Activated CD8-positive, alpha-beta T cell treated with anti-CD3 and anti-CD28 coated beads for 36 hours (primary cell): ENCODE measurements at regions not wholly inside any gene's neighbourhood (a gene's known extent, or its start where the extent isn't known, plus 50 kb on each side); places are given as distances from the start of the nearest gene placed in this dataset.

ENCODE experiments used
- ATAC-seq: fragments of 200-7000 bp; cut with Tn5 transposase; one replicate; pipeline ENCODE4 v1.10.0; 2021; ENCODE audit warnings: mild to moderate bottlenecking, moderate library complexity
- CTCF ChIA-PET: fragments of 350-600 bp; sonication (Branson Sonifier 250); formaldehyde crosslinking; loops from one replicate; lab custom pipeline; 2021; ENCODE audit warnings: antibody characterized with exemption; lab: Charles Lee
- POLR2A ChIA-PET: fragments of 350-600 bp; sonication (Branson Sonifier 250); formaldehyde crosslinking; loops from one replicate; lab custom pipeline; 2021; ENCODE audit warnings: antibody characterized with exemption; lab: Charles Lee
- DNase-seq: peaks from one replicate; pipeline ENCODE4 v3.0.0-alpha.2; 2020
- H3K27ac Mint-ChIP-seq: one replicate; pipeline ENCODE4 v1.8.0; 2021; ENCODE audit warnings: mild to moderate bottlenecking, mixed read lengths
- H3K27me3 Mint-ChIP-seq: one replicate; pipeline ENCODE4 v1.8.0; 2021; ENCODE audit warnings: mixed read lengths
- H3K36me3 Mint-ChIP-seq: one replicate; pipeline ENCODE4 v1.8.0; 2021; ENCODE audit warnings: low read depth, mixed read lengths
- H3K4me1 Mint-ChIP-seq: one replicate; pipeline ENCODE4 v1.8.0; 2021; ENCODE audit warnings: low read depth, mixed read lengths
- H3K4me3 Mint-ChIP-seq: one replicate; pipeline ENCODE4 v1.8.0; 2021; ENCODE audit warnings: mild to moderate bottlenecking, moderate library complexity, mixed read lengths
- H3K9me3 Mint-ChIP-seq: one replicate; pipeline ENCODE4 v1.8.0; 2021; ENCODE audit warnings: mixed read lengths
- intact Hi-C: fragments of 100-400 bp; cut with micrococcal nuclease; formaldehyde crosslinking; loops from one replicate; pipeline ENCODE4 v1.10.0; 2022
- TF ChIP-seq, protein P1 (sequence below): fragments of 200-600 bp; IDR thresholded peaks from one replicate; pipeline ENCODE4 v1.8.0; 2022; ENCODE audit warnings: antibody characterized with exemption, mild to moderate bottlenecking

DNA sequence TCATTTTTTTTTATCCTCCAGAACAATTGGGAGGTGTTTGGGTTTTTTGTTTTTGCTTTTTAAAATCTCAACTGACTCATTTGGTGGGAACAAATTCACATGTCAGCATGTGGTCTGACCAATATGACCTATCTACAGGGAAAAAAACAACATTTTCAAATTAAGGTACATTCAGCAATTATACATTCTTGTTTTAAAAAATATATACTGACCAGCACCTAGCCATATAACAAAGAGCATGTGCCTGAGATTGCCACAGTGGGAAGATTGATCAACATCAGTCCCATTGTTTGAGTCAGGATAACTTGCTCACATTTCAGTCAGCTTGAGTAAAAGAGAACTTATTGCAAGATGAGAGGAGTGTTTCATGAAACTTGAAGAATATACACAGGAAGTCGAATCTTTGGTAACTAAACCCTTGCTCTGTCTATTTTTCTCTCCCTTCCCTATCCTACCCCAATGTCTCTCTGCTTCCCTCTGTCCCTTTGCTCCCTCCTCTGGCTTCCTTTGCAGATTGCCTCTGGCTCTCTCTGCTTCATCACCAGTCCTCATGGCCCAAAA is 163.2 kb upstream of the TAB2 start:
- ChIA-PET CTCF (interaction anchor here (0.9 to 2.4 kb wide), 7 partner anchors 10 to 363 kb away, joined by 3 to 9 read pairs (median 4); no protein-coding TSS in a partner anchor), POLR2A (interaction anchor here (0.7 to 1.0 kb wide), 2 partner anchors 15 to 128 kb away, joined by 3 read pairs; no protein-coding TSS in a partner anchor)
- Mint-ChIP-seq H3K36me3 (peaks cover 23% of the 10 kb centered on the region), H3K9me3 (peaks cover 16% of the 10 kb centered on the region), H3K4me3 (no peak overlapping the region), H3K4me1 (peaks cover 51% of the 10 kb centered on the region), H3K27me3 (no peaks in the 10 kb centered on the region), H3K27ac (peak overlapping the region; percentile 83)
- TF ChIP-seq, protein P1, sequence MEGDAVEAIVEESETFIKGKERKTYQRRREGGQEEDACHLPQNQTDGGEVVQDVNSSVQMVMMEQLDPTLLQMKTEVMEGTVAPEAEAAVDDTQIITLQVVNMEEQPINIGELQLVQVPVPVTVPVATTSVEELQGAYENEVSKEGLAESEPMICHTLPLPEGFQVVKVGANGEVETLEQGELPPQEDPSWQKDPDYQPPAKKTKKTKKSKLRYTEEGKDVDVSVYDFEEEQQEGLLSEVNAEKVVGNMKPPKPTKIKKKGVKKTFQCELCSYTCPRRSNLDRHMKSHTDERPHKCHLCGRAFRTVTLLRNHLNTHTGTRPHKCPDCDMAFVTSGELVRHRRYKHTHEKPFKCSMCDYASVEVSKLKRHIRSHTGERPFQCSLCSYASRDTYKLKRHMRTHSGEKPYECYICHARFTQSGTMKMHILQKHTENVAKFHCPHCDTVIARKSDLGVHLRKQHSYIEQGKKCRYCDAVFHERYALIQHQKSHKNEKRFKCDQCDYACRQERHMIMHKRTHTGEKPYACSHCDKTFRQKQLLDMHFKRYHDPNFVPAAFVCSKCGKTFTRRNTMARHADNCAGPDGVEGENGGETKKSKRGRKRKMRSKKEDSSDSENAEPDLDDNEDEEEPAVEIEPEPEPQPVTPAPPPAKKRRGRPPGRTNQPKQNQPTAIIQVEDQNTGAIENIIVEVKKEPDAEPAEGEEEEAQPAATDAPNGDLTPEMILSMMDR, result no peak
- intact Hi-C loops, result no loop called here
- ATAC-seq (no peak), DNase-seq (no peak)

GRCh38 chr6:149157126-149157525 is 160.4 kb upstream of the TAB2 start:
- peaks cover 11% of the 10 kb centered on the region for H3K9me3 Mint-ChIP-seq
- no peak overlapping the region for H3K27ac Mint-ChIP-seq
- intact Hi-C loops, result no loop called here
- H3K4me1 Mint-ChIP-seq, result peaks cover 30% of the 10 kb centered on the region
- peaks cover 12% of the 10 kb centered on the region for H3K36me3 Mint-ChIP-seq
- POLR2A ChIA-PET, result interaction anchor here (0.6 kb wide), 1 partner anchor 275 kb away, joined by 3 read pairs; no protein-coding TSS in a partner anchor
- H3K27me3 Mint-ChIP-seq, result no peaks in the 10 kb centered on the region
- TF ChIP-seq, protein P1, result no peak
- ATAC-seq (no peak), DNase-seq (no peak)
- CTCF ChIA-PET, result interaction anchor here (1.4 kb wide), 1 partner anchor 17 kb away, joined by 3 read pairs; no protein-coding TSS in a partner anchor
- H3K4me3 Mint-ChIP-seq, result no peak overlapping the region

- H3K36me3 Mint-ChIP-seq, result peaks cover 12% of the 10 kb centered on the region
- ATAC-seq, result no peak
Observed at GRCh38 chr6:149158076-149158475, 159.4 kb upstream of the TAB2 start.

DNA sequence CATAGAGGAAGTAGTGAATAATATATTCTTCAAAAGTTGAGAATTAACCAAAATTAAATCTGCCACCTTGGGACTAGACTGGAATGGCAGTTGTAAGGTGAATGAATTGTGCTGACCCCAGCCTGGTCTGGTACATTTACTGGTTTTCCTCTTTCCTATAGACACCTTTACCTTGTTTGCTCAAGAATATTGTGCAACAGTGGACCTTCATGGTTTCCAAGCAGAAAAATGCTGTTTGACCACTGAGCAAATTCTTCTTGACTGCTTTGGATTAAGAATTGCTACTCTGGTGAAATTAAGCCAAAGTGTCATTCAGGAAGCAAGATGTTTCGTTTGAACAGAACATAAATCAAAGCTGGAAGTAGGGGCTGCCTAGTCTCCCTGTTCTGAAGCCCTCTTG is 156.6 kb upstream of the TAB2 start:
- CTCF ChIA-PET, result no interaction called here
- Mint-ChIP-seq H3K4me3 (no peak overlapping the region), H3K27ac (no peak overlapping the region), H3K36me3 (no peaks in the 10 kb centered on the region), H3K4me1 (no peaks in the 10 kb centered on the region), H3K27me3 (no peaks in the 10 kb centered on the region), H3K9me3 (no peaks in the 10 kb centered on the region)
- POLR2A ChIA-PET, result no interaction called here
- DNase-seq, result no peak
- TF ChIP-seq, protein P1, result no peak
- intact Hi-C loops, result no loop called here
- ATAC-seq, result no peak

More at GRCh38 chr6:149158076-149158475, 159.4 kb upstream of the TAB2 start:
- Mint-ChIP-seq H3K9me3 (peaks cover 11% of the 10 kb centered on the region), H3K4me3 (no peak overlapping the region), H3K27ac (no peak overlapping the region), H3K27me3 (no peaks in the 10 kb centered on the region), H3K4me1 (peaks cover 23% of the 10 kb centered on the region)
- DNase-seq, result no peak
- CTCF ChIA-PET, result interaction anchor here (1.0 kb wide), 1 partner anchor 93 kb away, joined by 3 read pairs; no protein-coding TSS in a partner anchor
- POLR2A ChIA-PET, result interaction anchor here (1.3 kb wide), 1 partner anchor 161 kb away, joined by 3 read pairs; no protein-coding TSS in a partner anchor
- intact Hi-C loops, result no loop called here
- TF ChIP-seq, protein P1, result no peak

DNA sequence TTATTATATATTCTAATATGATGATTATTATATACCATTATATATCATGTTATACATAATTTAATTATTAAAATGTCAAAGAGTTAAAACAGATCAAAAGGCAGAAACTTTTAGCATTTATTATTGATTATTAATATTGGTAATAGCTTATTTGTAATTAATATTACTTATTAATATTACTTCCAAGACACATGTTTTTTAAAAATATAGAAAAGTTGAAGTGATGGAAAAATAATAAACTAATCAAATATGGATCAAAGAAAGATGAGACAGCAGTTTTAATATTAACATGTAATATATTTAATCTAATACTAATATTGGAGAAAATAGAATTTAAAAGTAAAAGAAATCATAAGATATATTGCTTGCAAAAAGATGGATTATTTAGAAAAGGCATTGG is 154.6 kb upstream of the TAB2 start:
- POLR2A ChIA-PET, result interaction anchor here (1.0 to 1.4 kb wide), 2 partner anchors 23 to 135 kb away, joined by 3 read pairs; no protein-coding TSS in a partner anchor
- H3K36me3 Mint-ChIP-seq, result no peaks in the 10 kb centered on the region

More for the DNA sequence above, 154.6 kb upstream of the TAB2 start:
- TF ChIP-seq, protein P1, result no peak
- CTCF ChIA-PET, result interaction anchor here (1.4 kb wide), 1 partner anchor 24 kb away, joined by 3 read pairs; no protein-coding TSS in a partner anchor
- Mint-ChIP-seq H3K4me3 (no peak overlapping the region), H3K27me3 (no peaks in the 10 kb centered on the region), H3K9me3 (no peaks in the 10 kb centered on the region), H3K4me1 (peaks cover 15% of the 10 kb centered on the region), H3K27ac (no peak overlapping the region)
- intact Hi-C loops, result no loop called here
- ATAC-seq (no peak), DNase-seq (no peak)
